SK-N-MC (cell line): ENCODE measurements at regions not wholly inside any gene's neighbourhood (a gene's known extent, or its start where the extent isn't known, plus 50 kb on each side); places are given as distances from the start of the nearest gene placed in this dataset.

ENCODE experiments used
- DNase-seq: peaks from one replicate; pipeline ENCODE4 v3.0.0-alpha.2; 2011; ENCODE audit warnings: low read depth, low spot score
- H3K27ac ChIP-seq: fragments of 200-600 bp; sonication (generic); 2 replicates; pipeline ENCODE4 v1.5.1; 2016; ENCODE audit warnings: mixed run types
- H3K36me3 ChIP-seq: fragments of 200-600 bp; sonication (generic); 2 replicates; pipeline ENCODE4 v1.6.1; 2017; ENCODE audit warnings: antibody characterized with exemption, low read length, mixed read lengths; ENCODE audit not compliant: insufficient read depth
- H3K4me3 ChIP-seq: fragments of 200-600 bp; sonication (generic); 2 replicates; pipeline ENCODE4 v1.5.1; 2016
- H3K9ac ChIP-seq: fragments of 200-600 bp; sonication (generic); 2 replicates; pipeline ENCODE4 v1.8.0; 2017; ENCODE audit warnings: mixed run types, mixed read lengths; ENCODE audit not compliant: insufficient read length
- H3K9me3 ChIP-seq: fragments of 200-600 bp; sonication (generic); 2 replicates; pipeline ENCODE4 v1.6.1; 2017; ENCODE audit warnings: low read depth, mild to moderate bottlenecking, antibody characterized with exemption, low read length, moderate library complexity, mixed read lengths
- EZH2 ChIP-seq: fragments of 200-600 bp; sonication (generic); IDR thresholded peaks from one replicate; pipeline ENCODE4 v1.6.1; 2017; ENCODE audit warnings: antibody characterized with exemption
- FOXP2 ChIP-seq: optimal IDR thresholded peaks from 2 replicates; pipeline ENCODE3; 2011; ENCODE audit warnings: mild to moderate bottlenecking, moderate library complexity; ENCODE audit not compliant: insufficient read depth; ENCODE audit errors: extremely low read length, control extremely low read depth
- POLR2AphosphoS5 ChIP-seq: IDR thresholded peaks from 2 replicates; pipeline ENCODE4 v1.6.1; 2012; ENCODE audit warnings: mild to moderate bottlenecking, low read depth, low read length, borderline replicate concordance

GRCh38 chr5:54656261-54656728, 138.7 kb downstream of the SNX18 start:
- H3K9me3 ChIP-seq = no peaks in the 10 kb centered on the region
- no peak for DNase-seq
- no peaks in the 10 kb centered on the region for H3K36me3 ChIP-seq
- H3K9ac ChIP-seq = no peak overlapping the region
- H3K4me3 ChIP-seq = no peak overlapping the region
- no peak overlapping the region for H3K27ac ChIP-seq
- TF ChIP-seq FOXP2 (no peak), EZH2 (no peak), POLR2AphosphoS5 (no peak)

GRCh38 chr5:54655761-54656160, 138.2 kb downstream of the SNX18 start:
- H3K36me3 ChIP-seq = no peaks in the 10 kb centered on the region
- no peak overlapping the region for H3K9ac ChIP-seq
- no peak overlapping the region for H3K27ac ChIP-seq
- H3K4me3 ChIP-seq = no peak overlapping the region
- peak; percentile 68 for DNase-seq
- no peak; the same call in 1 of the 2 replicates for TF ChIP-seq POLR2AphosphoS5
- no peak for TF ChIP-seq FOXP2
- no peaks in the 10 kb centered on the region for H3K9me3 ChIP-seq

- no peaks in the 10 kb centered on the region for H3K9me3 ChIP-seq
- H3K9ac ChIP-seq = no peak overlapping the region
- H3K36me3 ChIP-seq = no peaks in the 10 kb centered on the region
- no peak overlapping the region for H3K27ac ChIP-seq
- no peak for DNase-seq
- no peak overlapping the region for H3K4me3 ChIP-seq
- TF ChIP-seq POLR2AphosphoS5 (no peak), EZH2 (no peak), FOXP2 (no peak)
These were observed 137.7 kb downstream of the SNX18 start for GRCh38 chr5:54655266-54655665.

- H3K9me3 ChIP-seq = no peaks in the 10 kb centered on the region
- no peak for DNase-seq
- TF ChIP-seq EZH2 (no peak), POLR2AphosphoS5 (no peak), FOXP2 (no peak)
- H3K9ac ChIP-seq = no peak overlapping the region
- H3K36me3 ChIP-seq = no peaks in the 10 kb centered on the region
- H3K4me3 ChIP-seq = no peak overlapping the region
- no peak overlapping the region for H3K27ac ChIP-seq
These were observed 136.5 kb downstream of the SNX18 start for GRCh38 chr5:54653956-54654614.

GRCh38 chr5:54651482-54652076, 134.0 kb downstream of the SNX18 start:
- Histone ChIP-seq H3K4me3 (no peak overlapping the region), H3K27ac (no peak overlapping the region), H3K9ac (no peak overlapping the region), H3K36me3 (no peaks in the 10 kb centered on the region), H3K9me3 (no peaks in the 10 kb centered on the region)
- DNase-seq = no peak
- TF ChIP-seq EZH2 = no peak

GRCh38 chr5:54649041-54649504, 131.5 kb downstream of the SNX18 start:
- no peak overlapping the region for H3K27ac ChIP-seq
- no peak for DNase-seq

GRCh38 chr5:54646356-54647101, 129.0 kb downstream of the SNX18 start:
- Histone ChIP-seq H3K27ac (peak overlapping the region; percentile 61), H3K9me3 (no peaks in the 10 kb centered on the region), H3K4me3 (peak overlapping the region; percentile 55), H3K36me3 (no peaks in the 10 kb centered on the region), H3K9ac (peak overlapping the region; percentile 34)
- DNase-seq = peak; percentile 58
- no peak for TF ChIP-seq POLR2AphosphoS5
- no peak for TF ChIP-seq EZH2
- TF ChIP-seq FOXP2 = no peak

More at GRCh38 chr5:54649041-54649504, 131.5 kb downstream of the SNX18 start:
- Histone ChIP-seq H3K36me3 (no peaks in the 10 kb centered on the region), H3K9ac (no peak overlapping the region), H3K9me3 (no peaks in the 10 kb centered on the region), H3K4me3 (no peak overlapping the region)
- TF ChIP-seq FOXP2 (no peak), POLR2AphosphoS5 (no peak), EZH2 (no peak)

GRCh38 chr5:54645882-54646355, 128.4 kb downstream of the SNX18 start:
- peak overlapping the region; percentile 55 for H3K4me3 ChIP-seq

More at GRCh38 chr5:54645882-54646355, 128.4 kb downstream of the SNX18 start:
- no peaks in the 10 kb centered on the region for H3K36me3 ChIP-seq
- no peak overlapping the region for H3K9ac ChIP-seq
- DNase-seq = no peak
- peak overlapping the region; percentile 61 for H3K27ac ChIP-seq
- no peaks in the 10 kb centered on the region for H3K9me3 ChIP-seq
- TF ChIP-seq FOXP2 (no peak), EZH2 (no peak), POLR2AphosphoS5 (no peak)
